Fibroblast of lung (primary cell): ENCODE measurements at regions not wholly inside any gene's neighbourhood (a gene's known extent, or its start where the extent isn't known, plus 50 kb on each side); places are given as distances from the start of the nearest gene placed in this dataset.

Source experiments
- DNase-seq, 2 donors: peaks; one replicate each; pipeline versions ENCODE4 v3.0.0 to v3.0.0-alpha.2; 2010; ENCODE audit warnings: low read depth in 2 of 2
- H2AFZ ChIP-seq: 2 replicates; pipeline ENCODE4 v1.5.1; 2012; ENCODE audit warnings: low read length, control low read depth, inconsistent platforms
- H3K27ac ChIP-seq: 2 replicates; pipeline ENCODE4 v1.5.1; 2011; ENCODE audit warnings: low read length, control low read depth; ENCODE audit not compliant: insufficient read depth
- H3K27me3 ChIP-seq: 2 replicates; pipeline ENCODE4 v1.5.1; 2011; ENCODE audit warnings: mild to moderate bottlenecking, low read length; ENCODE audit not compliant: control insufficient read depth, insufficient read depth
- H3K36me3 ChIP-seq: 2 replicates; pipeline ENCODE4 v1.5.1; 2011; ENCODE audit warnings: low read length; ENCODE audit not compliant: control insufficient read depth, insufficient read depth
- H3K4me1 ChIP-seq: 2 replicates; pipeline ENCODE4 v1.5.1; 2011; ENCODE audit warnings: low read length; ENCODE audit not compliant: control insufficient read depth, insufficient read depth; ENCODE audit errors: extremely low read depth
- H3K4me2 ChIP-seq: 2 replicates; pipeline ENCODE4 v1.5.1; 2011; ENCODE audit warnings: low read length, control low read depth; ENCODE audit not compliant: insufficient read depth; ENCODE audit errors: extremely low read depth
- H3K4me3 ChIP-seq, 4 experiments: fragments of 200-600 bp in 1 of 4; sonication (generic) in 1 of 4; replicated peaks in 1 of 4; 2 replicates each; pipeline ENCODE4 v1.5.1; 2011 to 2016; ENCODE audit warnings: low read length in 4 of 4, low read depth in 3 of 4, mild to moderate bottlenecking in 3 of 4, control low read depth in 2 of 4, inconsistent platforms in 1 of 4, mixed read lengths in 1 of 4; ENCODE audit not compliant: insufficient read depth in 1 of 4; ENCODE audit errors: control extremely low read depth in 1 of 4
- H3K79me2 ChIP-seq: 2 replicates; pipeline ENCODE4 v1.5.1; 2012; ENCODE audit warnings: mild to moderate bottlenecking, low read length, inconsistent platforms; ENCODE audit not compliant: control insufficient read depth, insufficient read depth
- H3K9ac ChIP-seq: 2 replicates; pipeline ENCODE4 v1.5.1; 2011; ENCODE audit warnings: mild to moderate bottlenecking, low read length, control low read depth; ENCODE audit not compliant: insufficient read depth
- H3K9me3 ChIP-seq: 2 replicates; pipeline ENCODE4 v1.5.1; 2012; ENCODE audit warnings: low read depth, low read length; ENCODE audit not compliant: control insufficient read depth, insufficient read depth
- H4K20me1 ChIP-seq: 2 replicates; pipeline ENCODE4 v1.5.1; 2011; ENCODE audit warnings: low read length; ENCODE audit not compliant: control insufficient read depth, insufficient read depth; ENCODE audit errors: extremely low read depth
- EZH2 ChIP-seq: IDR thresholded peaks from 2 replicates; pipeline ENCODE4 v1.5.1; 2012; ENCODE audit warnings: low read length, control low read depth, mild to moderate bottlenecking; ENCODE audit errors: missing control alignments
- TF ChIP-seq, protein P1 (sequence below), 2 donors: IDR thresholded peaks in 1 of 2; conservative IDR thresholded peaks in 1 of 2; 1 replicate in 1 of 2; 2 replicates in 1 of 2; pipeline ENCODE4 v1.5.1; 2011 to 2012; ENCODE audit warnings: low read length in 2 of 2, control low read depth in 1 of 2, inconsistent platforms in 1 of 2, low read depth in 1 of 2, mild to moderate bottlenecking in 1 of 2

DNA sequence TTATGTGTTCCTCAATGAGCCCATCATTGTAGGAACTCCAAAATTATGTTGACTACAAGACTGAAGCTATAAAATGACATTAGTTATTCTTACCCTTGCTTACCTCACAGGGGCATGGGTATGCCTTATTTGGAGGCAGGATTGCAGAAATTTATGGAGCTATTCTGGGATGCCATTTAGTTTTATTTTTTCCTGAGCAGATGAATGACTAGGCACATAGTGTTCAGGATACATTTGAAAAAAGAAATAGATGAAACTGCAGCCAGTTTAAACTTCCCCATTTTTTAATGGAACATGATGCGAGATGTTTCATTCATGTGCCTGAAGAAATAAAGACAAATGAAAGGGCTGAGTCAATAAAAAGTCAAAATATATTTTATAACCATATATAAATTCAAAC, 399.2 kb upstream of the JAG1 start:
- Histone ChIP-seq H3K27ac (no peak overlapping the region), H3K9me3 (no peaks in the 10 kb centered on the region), H3K79me2 (no peaks in the 10 kb centered on the region), H3K36me3 (no peaks in the 10 kb centered on the region), H3K4me1 (no peaks in the 10 kb centered on the region), H3K4me2 (no peak overlapping the region), H3K27me3 (no peaks in the 10 kb centered on the region), H4K20me1 (no peaks in the 10 kb centered on the region), H3K9ac (no peak overlapping the region), H2AFZ (no peak overlapping the region), H3K4me3 (no peak overlapping the region)
- no peak for TF ChIP-seq EZH2
- TF ChIP-seq, protein P1, sequence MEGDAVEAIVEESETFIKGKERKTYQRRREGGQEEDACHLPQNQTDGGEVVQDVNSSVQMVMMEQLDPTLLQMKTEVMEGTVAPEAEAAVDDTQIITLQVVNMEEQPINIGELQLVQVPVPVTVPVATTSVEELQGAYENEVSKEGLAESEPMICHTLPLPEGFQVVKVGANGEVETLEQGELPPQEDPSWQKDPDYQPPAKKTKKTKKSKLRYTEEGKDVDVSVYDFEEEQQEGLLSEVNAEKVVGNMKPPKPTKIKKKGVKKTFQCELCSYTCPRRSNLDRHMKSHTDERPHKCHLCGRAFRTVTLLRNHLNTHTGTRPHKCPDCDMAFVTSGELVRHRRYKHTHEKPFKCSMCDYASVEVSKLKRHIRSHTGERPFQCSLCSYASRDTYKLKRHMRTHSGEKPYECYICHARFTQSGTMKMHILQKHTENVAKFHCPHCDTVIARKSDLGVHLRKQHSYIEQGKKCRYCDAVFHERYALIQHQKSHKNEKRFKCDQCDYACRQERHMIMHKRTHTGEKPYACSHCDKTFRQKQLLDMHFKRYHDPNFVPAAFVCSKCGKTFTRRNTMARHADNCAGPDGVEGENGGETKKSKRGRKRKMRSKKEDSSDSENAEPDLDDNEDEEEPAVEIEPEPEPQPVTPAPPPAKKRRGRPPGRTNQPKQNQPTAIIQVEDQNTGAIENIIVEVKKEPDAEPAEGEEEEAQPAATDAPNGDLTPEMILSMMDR (conservative IDR thresholded peaks at IDR 0.05 in 1 of 2, IDR thresholded peaks at IDR 0.05 in 1 of 2; ENCODE audit: low read depth in 1 of 2, low read length in 2 of 2): no peak
- DNase-seq: no peak

DNA sequence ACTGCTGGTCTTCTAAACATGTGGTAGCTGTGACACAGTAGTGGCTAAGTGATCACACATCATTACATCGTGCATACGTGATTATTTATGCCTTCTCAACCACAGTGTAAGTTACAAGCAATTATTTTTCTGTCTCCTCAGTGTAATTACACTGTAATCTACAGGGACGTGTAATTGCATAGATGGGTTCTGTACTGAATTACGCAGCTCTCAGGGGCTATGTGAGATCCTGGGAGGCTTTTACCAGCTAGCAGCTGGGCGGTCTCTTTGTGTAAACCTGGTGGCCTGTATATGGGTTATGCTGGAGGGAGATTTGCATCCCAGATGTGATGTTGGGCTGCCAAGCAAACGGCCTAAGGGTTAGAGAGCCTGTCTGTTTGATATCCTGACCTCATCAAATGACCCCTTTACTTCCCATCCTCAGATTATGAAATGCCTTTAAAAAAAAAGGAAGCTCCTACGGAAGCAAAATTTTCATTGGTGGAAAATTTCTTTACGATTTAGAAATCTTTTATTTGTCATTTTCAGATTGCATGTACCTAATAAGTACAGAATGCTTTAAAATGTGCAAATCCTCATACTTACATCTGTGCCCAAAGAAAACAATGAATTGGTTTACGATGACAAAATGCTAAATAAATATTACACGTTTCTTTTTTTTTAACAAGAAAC, 402.8 kb upstream of the JAG1 start:
- Histone ChIP-seq H3K4me2 (no peak overlapping the region), H3K9ac (no peak overlapping the region), H4K20me1 (no peaks in the 10 kb centered on the region), H2AFZ (no peak overlapping the region), H3K36me3 (no peaks in the 10 kb centered on the region), H3K79me2 (no peaks in the 10 kb centered on the region), H3K27ac (no peak overlapping the region), H3K9me3 (no peaks in the 10 kb centered on the region), H3K4me3 (no peak overlapping the region), H3K4me1 (no peaks in the 10 kb centered on the region), H3K27me3 (no peaks in the 10 kb centered on the region)
- TF ChIP-seq, protein P1 (conservative IDR thresholded peaks at IDR 0.05 in 1 of 2, IDR thresholded peaks at IDR 0.05 in 1 of 2; ENCODE audit: low read depth in 1 of 2, low read length in 2 of 2): no peak
- no peak for TF ChIP-seq EZH2
- no peak for DNase-seq

DNA sequence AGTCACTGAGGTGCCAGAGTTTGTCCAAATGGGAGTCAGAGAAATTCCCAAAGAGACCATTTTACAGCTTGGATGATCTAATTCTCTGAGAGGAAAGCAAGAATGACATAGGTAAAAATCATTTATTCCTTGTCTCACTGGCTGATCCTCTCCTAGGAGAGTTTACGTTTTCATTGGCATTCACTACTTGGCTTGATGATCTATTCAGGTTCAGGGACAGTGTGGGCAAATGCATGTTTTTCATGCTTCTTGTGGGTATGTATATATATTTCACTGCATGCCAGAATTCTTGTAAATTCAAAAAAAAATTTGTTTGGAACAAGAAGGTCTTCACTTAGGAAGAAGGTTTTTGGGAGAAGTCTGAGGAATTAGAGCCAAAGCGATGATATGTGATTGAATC, 403.4 kb upstream of the JAG1 start:
- no peak for TF ChIP-seq EZH2
- TF ChIP-seq, protein P1 (conservative IDR thresholded peaks at IDR 0.05 in 1 of 2, IDR thresholded peaks at IDR 0.05 in 1 of 2; ENCODE audit: low read depth in 1 of 2, low read length in 2 of 2): no peak
- no peaks in the 10 kb centered on the region for H3K9me3 ChIP-seq

More for the DNA sequence above, 403.4 kb upstream of the JAG1 start:
- H3K27me3 ChIP-seq: no peaks in the 10 kb centered on the region
- H3K36me3 ChIP-seq: no peaks in the 10 kb centered on the region
- H2AFZ ChIP-seq: no peak overlapping the region
- no peak overlapping the region for H3K27ac ChIP-seq
- no peaks in the 10 kb centered on the region for H4K20me1 ChIP-seq
- no peak overlapping the region for H3K4me2 ChIP-seq
- DNase-seq: no peak
- H3K4me1 ChIP-seq: no peaks in the 10 kb centered on the region
- H3K79me2 ChIP-seq: no peaks in the 10 kb centered on the region
- H3K4me3 ChIP-seq: no peak overlapping the region
- H3K9ac ChIP-seq: no peak overlapping the region
